Esophagus squamous epithelium (tissue), 4 donors: ENCODE measurements at regions not wholly inside any gene's neighbourhood (a gene's known extent, or its start where the extent isn't known, plus 50 kb on each side); places are given as distances from the start of the nearest gene placed in this dataset.

Source experiments
- CTCF ChIP-seq, 6 experiments: fragments of 450-650 bp in 4 of 6; fragments of 200-600 bp in 2 of 6; sonication (generic) in 2 of 6; IDR thresholded peaks; one replicate each; pipeline ENCODE4 v1.5.1; 2016 to 2019; ENCODE audit warnings: antibody characterized with exemption in 6 of 6, mild to moderate bottlenecking in 4 of 6, moderate library complexity in 4 of 6
- POLR2A ChIP-seq, 4 donors: fragments of 450-650 bp; IDR thresholded peaks; one replicate each; pipeline ENCODE4 v1.6.1; 2017; ENCODE audit warnings: antibody characterized with exemption in 4 of 4, mild to moderate bottlenecking in 4 of 4, moderate library complexity in 3 of 4

GRCh38 chr9:130756455-130757152 is 63.0 kb downstream of the EXOSC2 start:
- no peak for TF ChIP-seq POLR2A (IDR thresholded peaks at IDR 0.05)
- TF ChIP-seq CTCF (IDR thresholded peaks at IDR 0.05) = no peak
